Progenitor cell of endocrine pancreas (in vitro differentiated cells): ENCODE measurements at regions not wholly inside any gene's neighbourhood (a gene's known extent, or its start where the extent isn't known, plus 50 kb on each side); places are given as distances from the start of the nearest gene placed in this dataset.
"Not testable (repeated sequence)": the region's sequence is repeated elsewhere in the genome, so short reads cannot be mapped to it uniquely, and the experiment has no call there.

ENCODE experiments used
- DNase-seq: peaks from one replicate; pipeline ENCODE4 v3.0.0; 2021; ENCODE audit warnings: low spot score; ENCODE audit not compliant: unreplicated experiment
- H3K27ac Mint-ChIP-seq: 2 replicates; pipeline ENCODE4 v1.8.0; 2021; ENCODE audit warnings: mild to moderate bottlenecking, moderate library complexity, mixed read lengths
- H3K27me3 Mint-ChIP-seq: 2 replicates; pipeline ENCODE4 v1.8.0; 2021; ENCODE audit warnings: mixed read lengths
- H3K36me3 Mint-ChIP-seq: 2 replicates; pipeline ENCODE4 v1.8.0; 2022; ENCODE audit warnings: mixed read lengths; ENCODE audit not compliant: insufficient read depth
- H3K4me1 Mint-ChIP-seq: 2 replicates; pipeline ENCODE4 v1.8.0; 2021; ENCODE audit warnings: low read depth, mixed read lengths
- H3K4me3 Mint-ChIP-seq: 2 replicates; pipeline ENCODE4 v1.8.0; 2021; ENCODE audit warnings: low read depth, mild to moderate bottlenecking, moderate library complexity, mixed read lengths
- H3K9me3 Mint-ChIP-seq: 2 replicates; pipeline ENCODE4 v1.8.0; 2021; ENCODE audit warnings: low read depth, mixed read lengths
- CTCF ChIP-seq: fragments of 200-600 bp; sonication (generic); IDR thresholded peaks from one replicate; pipeline ENCODE4 v1.5.0; 2021; ENCODE audit warnings: antibody characterized with exemption, mild to moderate bottlenecking; ENCODE audit not compliant: unreplicated experiment

- Mint-ChIP-seq H3K27me3 (peaks cover 11% of the 10 kb centered on the region), H3K4me1 (no peaks in the 10 kb centered on the region), H3K36me3 (no peaks in the 10 kb centered on the region), H3K27ac (no peak overlapping the region), H3K9me3 (peaks cover 16% of the 10 kb centered on the region), H3K4me3 (no peak overlapping the region)
- no peak for TF ChIP-seq CTCF
- DNase-seq: no peak
Measured at GRCh38 chrX:452598-452997, 65.9 kb upstream of the PPP2R3B start.

GRCh38 chrX:454514-454913 is 67.8 kb upstream of the PPP2R3B start:
- not testable (repeated sequence) for H3K36me3 Mint-ChIP-seq

GRCh38 chrX:455199-455598 is 68.5 kb upstream of the PPP2R3B start:
- no peak for DNase-seq
- no peaks in the 10 kb centered on the region for H3K36me3 Mint-ChIP-seq
- peaks cover 16% of the 10 kb centered on the region for H3K9me3 Mint-ChIP-seq
- no peak overlapping the region for H3K27ac Mint-ChIP-seq
- TF ChIP-seq CTCF: no peak
- peaks cover 1% of the 10 kb centered on the region for H3K4me1 Mint-ChIP-seq
- H3K4me3 Mint-ChIP-seq: no peak overlapping the region
- peaks cover 6% of the 10 kb centered on the region for H3K27me3 Mint-ChIP-seq

More at GRCh38 chrX:454514-454913, 67.8 kb upstream of the PPP2R3B start:
- H3K9me3 Mint-ChIP-seq: peaks cover 16% of the 10 kb centered on the region
- not testable (repeated sequence) for DNase-seq, H3K4me3 Mint-ChIP-seq, H3K27ac Mint-ChIP-seq, H3K4me1 Mint-ChIP-seq, H3K27me3 Mint-ChIP-seq

GRCh38 chrX:455673-456072 is 69.0 kb upstream of the PPP2R3B start:
- TF ChIP-seq CTCF: no peak

GRCh38 chrX:456146-456545 is 69.4 kb upstream of the PPP2R3B start:
- DNase-seq: no peak
- H3K4me3 Mint-ChIP-seq: no peak overlapping the region
- peaks cover 1% of the 10 kb centered on the region for H3K4me1 Mint-ChIP-seq

More at GRCh38 chrX:455673-456072, 69.0 kb upstream of the PPP2R3B start:
- Mint-ChIP-seq H3K4me3 (no peak overlapping the region), H3K36me3 (no peaks in the 10 kb centered on the region), H3K9me3 (peaks cover 16% of the 10 kb centered on the region), H3K27ac (no peak overlapping the region), H3K4me1 (peaks cover 1% of the 10 kb centered on the region), H3K27me3 (peaks cover 6% of the 10 kb centered on the region)
- DNase-seq: no peak

More at GRCh38 chrX:456146-456545, 69.4 kb upstream of the PPP2R3B start:
- H3K27ac Mint-ChIP-seq: no peak overlapping the region
- TF ChIP-seq CTCF: no peak
- no peaks in the 10 kb centered on the region for H3K36me3 Mint-ChIP-seq
- peaks cover 6% of the 10 kb centered on the region for H3K27me3 Mint-ChIP-seq
- H3K9me3 Mint-ChIP-seq: peaks cover 16% of the 10 kb centered on the region
